ENCODE measurements at regions not wholly inside any gene's neighbourhood (a gene's known extent, or its start where the extent isn't known, plus 50 kb on each side); places are given as distances from the start of the nearest gene placed in this dataset.

DNA sequence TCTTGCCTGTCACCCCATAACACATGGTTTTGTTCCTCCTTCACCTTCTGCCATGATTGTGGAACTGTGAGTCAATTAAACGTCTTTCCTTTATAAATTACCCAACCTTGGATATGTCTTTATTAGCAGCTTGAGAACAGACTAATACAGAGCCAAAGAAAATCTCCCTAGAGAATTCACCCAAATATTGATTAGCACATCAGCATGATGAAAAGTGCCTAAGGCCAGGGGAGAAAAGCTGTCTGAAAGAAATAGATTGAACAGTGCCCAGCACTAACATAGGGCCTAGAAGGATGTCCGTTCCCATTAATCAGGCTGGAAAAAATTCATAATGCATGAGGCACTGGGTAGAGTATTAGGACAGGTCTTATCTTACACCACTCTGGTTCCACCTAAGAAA, 111.9 kb upstream of the CALN1 start:
- DNase-seq = no peak

DNA sequence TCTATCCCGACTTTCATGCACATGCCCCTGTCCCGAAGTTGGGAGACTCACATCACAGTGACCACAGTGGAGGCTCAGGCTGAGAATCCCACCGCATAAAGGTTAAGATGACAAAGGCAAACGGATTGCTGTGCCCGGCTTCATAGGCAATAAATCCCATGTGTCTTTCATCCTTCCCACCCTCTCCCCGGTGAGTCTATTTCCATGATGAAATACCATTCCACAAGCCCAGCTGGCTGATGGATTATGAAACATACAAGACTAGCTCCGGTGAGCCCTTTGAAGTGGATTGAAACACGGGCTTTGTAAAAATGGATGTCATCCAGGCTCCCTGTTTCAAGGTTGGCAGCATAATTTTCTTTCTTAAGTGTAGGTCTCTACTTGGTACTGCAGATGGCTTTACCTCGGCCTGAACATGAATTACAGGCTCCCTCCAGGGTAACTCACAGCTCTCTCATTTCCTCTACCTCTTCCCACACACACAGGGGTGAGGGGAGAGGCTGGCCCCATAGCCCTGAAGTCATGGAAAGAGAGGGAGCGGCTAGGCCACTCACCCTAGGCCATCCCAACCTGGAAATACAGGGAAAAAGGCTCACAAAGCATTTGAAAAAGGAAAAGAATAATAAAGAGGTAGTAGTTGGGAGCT, 92.0 kb upstream of the CALN1 start:
- DNase-seq = no peak

DNA sequence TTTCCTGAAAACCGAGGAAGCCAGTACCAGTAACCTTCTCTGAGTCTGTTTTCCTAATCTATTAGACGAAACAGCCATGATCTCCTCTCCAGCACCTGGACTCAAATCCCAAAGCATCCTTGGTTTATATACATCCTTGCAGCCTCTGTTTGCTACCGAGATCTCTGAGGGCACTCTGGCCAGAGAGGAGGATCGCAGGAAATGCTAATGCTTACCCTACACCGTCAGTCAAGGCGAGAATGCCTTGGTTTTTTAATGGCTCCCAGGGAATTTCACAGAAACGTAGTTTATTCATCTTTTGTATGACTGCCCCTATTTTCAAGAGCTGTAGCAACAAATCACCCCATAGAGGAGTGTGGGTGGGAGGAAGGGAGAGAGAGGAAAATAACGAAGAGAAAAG, 91.5 kb upstream of the CALN1 start:
- DNase-seq = no peak

DNA sequence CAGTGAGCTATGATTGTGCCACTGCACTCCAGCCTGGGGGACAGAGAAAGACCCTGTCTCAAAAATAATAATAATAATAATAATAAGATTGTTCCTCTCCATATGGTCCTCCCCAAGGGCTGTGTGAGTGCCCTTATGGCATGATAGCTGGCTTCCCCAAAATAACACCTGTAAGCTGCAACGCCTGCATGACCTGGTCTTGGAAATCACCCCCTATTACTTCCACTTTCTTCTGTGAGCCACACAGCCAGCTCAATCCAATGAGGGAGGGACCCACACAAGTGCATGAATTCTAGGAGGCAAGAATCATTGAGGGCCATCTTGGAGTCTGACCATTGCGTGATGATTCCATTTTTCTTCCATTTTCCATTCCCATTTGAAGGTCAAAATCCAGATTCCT, 82.7 kb upstream of the CALN1 start:
- DNase-seq = no peak

DNA sequence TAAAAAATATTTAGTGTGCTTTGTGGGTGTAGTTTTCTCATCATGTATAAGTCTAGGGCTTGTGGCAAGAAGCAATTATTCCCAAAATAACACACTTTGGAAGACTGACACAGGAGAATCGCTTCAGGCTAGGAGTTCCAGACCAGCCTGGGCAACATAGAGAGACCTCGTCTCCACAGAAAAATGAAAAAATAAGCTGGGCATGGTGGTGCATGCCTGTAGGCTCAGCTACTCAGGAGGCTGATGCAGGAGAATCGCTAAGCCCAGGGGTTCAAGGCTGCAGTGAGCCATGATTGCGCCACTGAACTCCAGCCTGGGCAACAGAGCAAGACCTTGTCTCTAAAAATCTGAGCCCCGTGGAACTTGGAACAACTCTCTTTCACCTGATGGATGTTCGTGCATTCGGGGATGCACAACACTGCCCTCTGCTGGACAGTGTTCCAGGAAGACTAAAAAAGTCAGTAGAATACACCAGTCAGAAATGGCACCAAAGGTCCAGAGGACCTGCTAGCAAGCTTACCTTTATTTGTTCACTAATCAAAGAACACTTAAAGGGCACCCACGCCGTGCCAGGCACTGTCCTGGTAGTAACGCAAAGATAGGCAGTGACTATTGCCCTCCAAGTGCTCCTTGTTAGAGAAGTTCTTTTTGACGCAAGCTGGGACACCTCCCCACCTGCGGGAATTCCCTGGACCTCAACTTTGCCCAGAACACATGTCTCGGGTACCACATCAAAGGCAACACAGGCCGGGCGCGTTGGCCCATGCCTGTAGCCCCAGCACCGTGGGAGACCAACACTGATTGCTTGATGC, 81.9 kb upstream of the CALN1 start:
- DNase-seq = peak; percentile 45

DNA sequence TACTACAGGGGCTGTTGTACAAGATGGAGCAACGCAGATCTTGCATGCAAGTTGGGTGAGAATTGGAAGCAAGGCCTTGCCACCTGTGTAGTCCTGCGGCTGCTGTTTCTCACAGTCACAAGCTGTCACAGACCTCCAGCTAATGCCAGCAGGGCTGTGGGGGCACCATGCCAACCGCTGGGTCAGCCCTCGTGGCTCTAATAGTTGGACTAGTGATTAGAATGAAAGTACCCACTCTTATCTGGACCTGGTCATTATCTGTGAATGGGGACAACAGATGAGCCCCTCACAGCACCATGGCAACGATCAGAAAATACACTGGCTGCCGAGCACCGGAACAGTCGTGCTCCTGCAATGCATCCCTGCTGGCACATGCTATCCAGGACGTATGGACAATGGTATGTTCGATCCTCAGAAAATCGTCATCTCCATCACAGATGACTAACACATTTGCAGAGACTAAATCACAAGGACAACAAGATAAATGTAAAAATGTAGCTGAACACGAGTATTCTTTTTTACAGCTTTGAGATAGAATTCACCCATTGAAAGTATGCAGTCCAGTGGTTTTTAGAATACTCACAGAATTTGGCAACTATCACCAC, 80.4 kb upstream of the CALN1 start:
- no peak for DNase-seq

DNA sequence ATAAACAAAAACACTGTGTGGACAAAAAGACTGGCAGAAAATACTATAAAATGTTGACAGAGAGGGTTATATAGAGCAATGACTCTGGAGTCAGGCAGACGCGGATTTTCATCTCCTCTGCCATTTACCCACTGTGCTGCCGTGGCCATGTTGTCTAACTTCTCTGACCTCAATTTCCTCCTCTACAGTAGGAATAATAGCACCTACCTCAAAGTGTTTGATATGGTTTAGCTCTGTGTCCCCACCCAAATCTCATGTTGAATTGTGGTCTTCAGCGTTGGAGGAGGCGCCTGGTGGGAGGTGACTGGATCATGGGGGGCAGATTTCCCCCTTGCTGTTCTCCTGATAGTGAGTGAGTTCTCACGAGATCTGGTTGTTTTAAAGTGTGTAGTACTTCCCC, 78.2 kb upstream of the CALN1 start:
- DNase-seq = no peak

DNA sequence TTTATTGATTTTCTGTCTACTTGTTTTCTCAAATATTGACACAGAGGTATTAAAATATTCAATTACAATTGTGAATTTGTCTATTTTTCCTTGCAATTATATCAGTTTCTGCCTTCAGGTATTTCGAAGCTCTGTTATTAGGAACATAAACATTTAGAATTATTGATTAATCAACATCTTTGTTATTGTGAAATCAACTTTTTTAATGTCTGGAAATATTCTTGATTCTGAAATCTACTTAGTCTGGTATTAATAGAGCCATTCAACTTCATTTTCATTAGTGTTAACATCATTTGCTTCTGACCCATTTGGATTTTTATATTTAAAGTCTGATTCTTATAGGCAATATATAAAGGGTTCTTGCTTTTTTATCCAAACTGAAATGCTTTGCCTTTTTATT, 69.8 kb upstream of the CALN1 start:
- DNase-seq = no peak

DNA sequence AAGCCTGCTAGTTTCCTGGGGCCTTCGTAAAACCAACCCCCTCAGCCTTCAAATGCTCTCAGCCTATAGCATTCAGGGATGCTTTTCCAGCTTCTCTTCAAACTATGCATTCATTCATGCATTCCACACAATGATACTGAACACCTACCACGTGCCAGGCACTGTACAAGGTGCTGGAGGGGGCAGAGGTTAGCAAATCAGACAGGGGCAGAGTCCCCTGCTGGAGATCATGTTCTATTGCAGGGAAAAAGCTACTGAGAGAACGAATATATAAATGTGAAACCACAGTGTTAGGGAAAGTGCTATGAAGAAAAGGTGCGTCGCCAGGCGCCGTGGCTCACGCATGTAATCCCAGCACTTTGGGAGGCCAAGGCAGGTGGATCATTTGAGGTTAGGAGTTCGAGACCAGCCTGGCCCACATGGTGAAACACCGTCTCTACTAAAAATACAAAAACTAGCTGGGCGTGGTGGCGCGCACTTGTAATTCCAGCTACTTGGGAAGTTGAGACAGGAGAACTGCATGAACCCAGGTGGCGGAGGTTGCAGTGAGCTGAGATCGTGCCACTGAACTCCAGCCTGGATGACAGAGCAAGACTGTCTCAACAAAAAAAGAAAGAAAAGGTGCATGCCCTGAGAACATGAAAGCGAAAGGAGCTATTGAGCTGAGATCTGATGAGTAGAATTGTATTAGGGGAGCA, 64.6 kb upstream of the CALN1 start:
- DNase-seq = no peak

DNA sequence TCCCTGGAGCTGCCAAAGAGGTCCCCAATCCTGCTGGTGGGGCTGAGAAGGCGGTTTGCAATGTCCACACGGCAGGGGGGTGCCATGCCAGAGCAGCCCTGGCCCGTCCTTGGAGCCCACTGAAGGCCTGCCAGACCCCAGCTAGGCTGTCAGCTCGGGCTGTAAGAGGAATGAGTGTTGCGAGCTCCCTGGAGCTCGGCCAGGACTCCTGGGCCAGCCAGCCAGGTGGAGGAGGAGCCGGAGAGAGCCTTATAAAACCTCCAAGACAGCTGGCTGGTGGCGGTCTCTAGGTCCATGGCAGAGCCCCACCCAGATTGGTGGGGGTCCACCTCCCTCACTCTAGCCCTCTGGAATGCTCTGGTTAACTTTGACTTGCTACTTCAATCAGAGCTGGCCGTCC, 55.1 kb upstream of the CALN1 start:
- DNase-seq = no peak

DNA sequence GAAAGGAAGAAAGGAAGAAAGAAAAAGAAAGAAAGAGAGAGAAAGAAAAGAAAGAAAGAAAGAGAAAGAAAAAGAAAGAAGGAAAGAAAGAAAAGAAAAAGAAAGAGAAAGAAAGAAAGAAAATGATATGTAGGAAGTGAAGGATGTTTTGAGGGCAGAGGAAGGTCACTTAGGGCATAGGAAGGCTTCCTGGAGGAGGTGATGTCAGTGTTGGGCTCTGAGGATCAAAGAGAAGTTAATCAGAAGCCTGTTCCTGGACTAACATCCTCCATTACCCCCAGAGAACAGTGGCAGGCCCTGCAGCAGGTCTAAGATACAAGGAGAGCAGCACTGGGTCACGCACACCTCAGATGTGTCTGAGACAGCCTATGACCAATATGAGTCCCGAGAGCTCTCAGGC, 54.7 kb upstream of the CALN1 start:
- no peak for DNase-seq

DNA sequence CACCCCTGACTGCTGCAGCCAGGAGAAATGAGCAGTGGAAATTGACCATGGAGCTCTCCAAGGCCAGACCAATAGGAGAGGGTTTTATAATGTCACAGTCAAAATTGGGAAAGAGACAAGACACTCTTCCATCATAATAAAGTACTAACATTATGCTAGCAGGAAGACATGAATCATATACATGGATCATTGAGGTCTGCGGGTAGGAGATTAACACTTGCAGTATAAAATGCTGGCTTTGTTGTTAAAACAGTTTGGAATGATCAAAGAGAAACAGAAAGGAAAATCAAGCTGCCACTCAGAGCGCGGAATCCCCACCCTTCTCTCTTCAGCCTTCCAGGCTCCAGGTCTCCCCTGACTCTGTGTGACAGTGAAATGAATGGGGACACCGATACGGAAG, 53.4 kb upstream of the CALN1 start:
- no peak for DNase-seq

DNA sequence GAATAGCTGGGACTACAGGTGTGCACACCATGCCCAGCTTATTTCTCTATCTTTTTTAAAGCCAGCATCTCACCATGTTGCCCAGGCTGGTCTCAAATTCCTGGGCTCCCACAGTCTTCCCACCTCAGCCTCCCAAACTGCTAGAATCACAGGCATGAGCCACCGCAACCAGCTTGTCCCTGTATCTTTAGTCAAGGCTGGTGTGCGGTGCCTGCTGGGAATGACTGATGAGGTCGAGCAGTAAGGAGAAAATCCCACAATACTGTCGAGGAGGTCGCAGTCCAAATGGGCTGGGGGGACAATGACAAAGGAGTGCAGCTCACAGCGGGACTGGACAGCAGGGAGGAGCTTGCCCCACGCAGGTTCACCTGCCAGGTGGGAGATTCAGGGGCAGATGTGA, 50.2 kb upstream of the CALN1 start:
- DNase-seq = no peak
